IMR-90 (cell line): ENCODE measurements at regions not wholly inside any gene's neighbourhood (a gene's known extent, or its start where the extent isn't known, plus 50 kb on each side); places are given as distances from the start of the nearest gene placed in this dataset.

Experiments used
- ATAC-seq: fragments of 200-7000 bp; cut with Tn5 transposase; 2 replicates; pipeline ENCODE4 v1.9.1; 2020; ENCODE audit warnings: low read depth, mild to moderate bottlenecking, moderate library complexity
- BruUV-seq: library from RNA; stranded (reverse); fragments of 400-500 nt; replicated peaks from 2 replicates; lab custom pipeline; 2021; lab: Mats Ljungman, UMichigan
- CTCF ChIA-PET: fragments of 300-600 bp; formaldehyde crosslinking; extraction: SDS; loops from one replicate; lab custom pipeline; 2021; ENCODE audit warnings: antibody characterized with exemption; lab: Yijun Ruan, JAX
- POLR2A ChIA-PET: fragments of 300-600 bp; sonication (Branson Sonifier 250); formaldehyde crosslinking; loops from one replicate; lab custom pipeline; 2022; ENCODE audit warnings: antibody characterized with exemption; ENCODE audit not compliant: unreplicated experiment; lab: Charles Lee
- DNase-seq: peaks from one replicate; pipeline ENCODE4 v3.0.0; 2013
- H2AFZ ChIP-seq: replicated peaks from 2 replicates; pipeline ENCODE3; 2013; ENCODE audit warnings: low read length, mild to moderate bottlenecking; ENCODE audit not compliant: poor library complexity
- H2AK5ac ChIP-seq: 2 replicates; pipeline ENCODE4 v1.6.1; 2013; ENCODE audit warnings: low read depth, low read length, inconsistent platforms
- H2AK9ac ChIP-seq: replicated peaks from 2 replicates; pipeline ENCODE3; 2013; ENCODE audit warnings: mild to moderate bottlenecking, low read depth, low read length, moderate library complexity; ENCODE audit not compliant: poor library complexity
- H2BK120ac ChIP-seq: 2 replicates; pipeline ENCODE4 v1.6.1; 2013; ENCODE audit warnings: low read depth, low read length, inconsistent platforms
- H2BK15ac ChIP-seq: 3 replicates; pipeline ENCODE4 v1.6.1; 2013; ENCODE audit warnings: low read depth, low read length, inconsistent platforms
- H2BK20ac ChIP-seq: 2 replicates; pipeline ENCODE4 v1.6.1; 2013; ENCODE audit warnings: low read depth, mild to moderate bottlenecking, inconsistent platforms, low read length, moderate library complexity
- H2BK5ac ChIP-seq: 2 replicates; pipeline ENCODE4 v1.6.1; 2013; ENCODE audit warnings: mild to moderate bottlenecking, low read depth, low read length, inconsistent platforms; ENCODE audit not compliant: poor library complexity, severe bottlenecking
- H3K14ac ChIP-seq: replicated peaks from 2 replicates; pipeline ENCODE4 v1.6.1; 2013; ENCODE audit warnings: low read depth, low read length, inconsistent platforms
- H3K18ac ChIP-seq: 2 replicates; pipeline ENCODE4 v1.6.1; 2013; ENCODE audit warnings: low read depth, low read length, control low read depth
- H3K23ac ChIP-seq: 2 replicates; pipeline ENCODE4 v1.6.1; 2013; ENCODE audit warnings: low read depth, low read length, inconsistent platforms
- H3K27ac ChIP-seq: 2 replicates; pipeline ENCODE4 v1.5.1; 2013; ENCODE audit warnings: mild to moderate bottlenecking, control low read depth, low read length; ENCODE audit not compliant: insufficient read depth
- H3K27me3 ChIP-seq: 2 replicates; pipeline ENCODE4 v1.6.1; 2013; ENCODE audit warnings: low read length; ENCODE audit not compliant: control insufficient read depth, insufficient read depth
- H3K36me3 ChIP-seq: 2 replicates; pipeline ENCODE4 v1.6.1; 2013; ENCODE audit warnings: low read length, mixed read lengths; ENCODE audit not compliant: control insufficient read depth, insufficient read depth
- H3K4ac ChIP-seq: 2 replicates; pipeline ENCODE4 v1.6.1; 2013; ENCODE audit warnings: low read depth, low read length, inconsistent platforms
- H3K4me1 ChIP-seq: 2 replicates; pipeline ENCODE4 v1.6.1; 2013; ENCODE audit warnings: low read length, mixed read lengths; ENCODE audit not compliant: control insufficient read depth, insufficient read depth
- H3K4me2 ChIP-seq: 2 replicates; pipeline ENCODE4 v1.6.1; 2013; ENCODE audit warnings: low read depth, mild to moderate bottlenecking, control low read depth, low read length, moderate library complexity
- H3K4me3 ChIP-seq: 2 replicates; pipeline ENCODE4 v1.5.1; 2013; ENCODE audit warnings: low read depth, mild to moderate bottlenecking, control low read depth, low read length, moderate library complexity; ENCODE audit not compliant: insufficient read depth
- H3K56ac ChIP-seq: 2 replicates; pipeline ENCODE4 v1.6.1; 2013; ENCODE audit warnings: low read length, inconsistent platforms; ENCODE audit not compliant: insufficient read depth; ENCODE audit errors: extremely low read depth
- H3K79me1 ChIP-seq, 2 experiments: 2 replicates each; pipeline ENCODE4 v1.6.1; 2013; ENCODE audit warnings: low read length in 2 of 2, inconsistent platforms in 1 of 2, low read depth in 1 of 2
- H3K9ac ChIP-seq: 2 replicates; pipeline ENCODE4 v1.6.1; 2013; ENCODE audit warnings: low read depth, low read length, control low read depth
- H3K9me1 ChIP-seq: 2 replicates; pipeline ENCODE4 v1.6.1; 2013; ENCODE audit warnings: low read length, inconsistent platforms; ENCODE audit not compliant: insufficient read depth
- H3K9me3 ChIP-seq: 2 replicates; pipeline ENCODE4 v1.6.1; 2013; ENCODE audit warnings: low read length; ENCODE audit not compliant: control insufficient read depth, insufficient read depth
- H4K20me1 ChIP-seq: 2 replicates; pipeline ENCODE4 v1.6.1; 2013; ENCODE audit warnings: low read length, inconsistent platforms; ENCODE audit not compliant: insufficient read depth
- H4K5ac ChIP-seq: 2 replicates; pipeline ENCODE4 v1.6.1; 2013; ENCODE audit warnings: mild to moderate bottlenecking, low read depth, low read length, control low read depth
- H4K8ac ChIP-seq, 2 experiments: 2 replicates each; pipeline ENCODE4 v1.6.1; 2013; ENCODE audit warnings: low read depth in 2 of 2, low read length in 2 of 2, control low read depth in 1 of 2, inconsistent platforms in 1 of 2
- H4K91ac ChIP-seq: 2 replicates; pipeline ENCODE4 v1.6.1; 2013; ENCODE audit warnings: low read depth, low read length, inconsistent platforms; ENCODE audit not compliant: insufficient read depth
- BHLHE40 ChIP-seq: fragments of 150-350 bp; IDR thresholded peaks from 2 replicates; pipeline ENCODE4 v1.6.1; 2016; ENCODE audit warnings: mild to moderate bottlenecking, low read depth, low read length
- CEBPB ChIP-seq: IDR thresholded peaks from 2 replicates; pipeline ENCODE4 v1.6.1; 2012; ENCODE audit warnings: low read depth, low read length, improper control_type of control experiment
- CHD1 ChIP-seq: IDR thresholded peaks from 2 replicates; pipeline ENCODE4 v1.6.1; 2012; ENCODE audit warnings: low read depth, low read length, improper control_type of control experiment
- FOS ChIP-seq: fragments of 150-350 bp; IDR thresholded peaks from 2 replicates; pipeline ENCODE4 v1.6.1; 2016; ENCODE audit warnings: low read depth, low read length
- MAFK ChIP-seq: IDR thresholded peaks from 2 replicates; pipeline ENCODE4 v1.6.1; 2012; ENCODE audit warnings: low read depth, low read length, improper control_type of control experiment
- MAZ ChIP-seq: IDR thresholded peaks from 2 replicates; pipeline ENCODE4 v1.6.1; 2012; ENCODE audit warnings: low read depth, mild to moderate bottlenecking, low read length, improper control_type of control experiment, moderate library complexity, borderline replicate concordance
- MXI1 ChIP-seq: IDR thresholded peaks from 2 replicates; pipeline ENCODE4 v1.6.1; 2012; ENCODE audit warnings: low read depth, mild to moderate bottlenecking, low read length, moderate library complexity, borderline replicate concordance
- NFE2L2 ChIP-seq: fragments of 150-350 bp; IDR thresholded peaks from 2 replicates; pipeline ENCODE4 v1.6.1; 2016; ENCODE audit warnings: low read depth, mild to moderate bottlenecking, low read length
- POLR2A ChIP-seq: IDR thresholded peaks from 2 replicates; pipeline ENCODE4 v1.6.1; 2012; ENCODE audit warnings: mild to moderate bottlenecking, low read depth, low read length
- RAD21 ChIP-seq: IDR thresholded peaks from 2 replicates; pipeline ENCODE4 v1.6.1; 2012; ENCODE audit warnings: low read length, improper control_type of control experiment
- RCOR1 ChIP-seq: IDR thresholded peaks from 2 replicates; pipeline ENCODE4 v1.6.1; 2012; ENCODE audit warnings: mild to moderate bottlenecking, low read length, improper control_type of control experiment; ENCODE audit not compliant: insufficient replicate concordance
- RFX5 ChIP-seq: IDR thresholded peaks from 2 replicates; pipeline ENCODE4 v1.8.0; 2012; ENCODE audit warnings: low read depth, mild to moderate bottlenecking, low read length, moderate library complexity
- SMC3 ChIP-seq: fragments of 150-350 bp; IDR thresholded peaks from 2 replicates; pipeline ENCODE4 v1.6.1; 2016; ENCODE audit warnings: low read depth, mild to moderate bottlenecking, antibody characterized with exemption, low read length, moderate library complexity
- WGBS, 2 experiments: methylation state at CpG; one replicate each; pipeline versions ENCODE4 v1.1.5 to v1.1.7; 2013; ENCODE audit warnings: missing lambda C conversion rate in 2 of 2; ENCODE audit not compliant: insufficient read length in 1 of 2; ENCODE audit errors: extremely low coverage in 2 of 2; 5-methylcytosine and 5-hydroxymethylcytosine counted together
- dilution Hi-C: fragments of 300-500 bp; cut with HindIII; formaldehyde crosslinking; loops from one replicate; pipeline ENCODE4 v1.14.3; 2018; ENCODE audit warnings: low sequenced_read_pairs; ENCODE audit not compliant: unreplicated experiment
- in situ Hi-C: fragments of 300-500 bp; cut with MboI; formaldehyde crosslinking; loops from 3 replicates; pipeline ENCODE4 v1.14.3; 2019; ENCODE audit warnings: low sequenced_read_pairs, inconsistent platforms, mixed read lengths
- intact Hi-C: fragments of 100-400 bp; cut with micrococcal nuclease; formaldehyde crosslinking; loops from 2 replicates; pipeline ENCODE4 v1.10.0; 2022
- TF ChIP-seq, protein P1 (sequence below): fragments of 150-350 bp; IDR thresholded peaks from 2 replicates; pipeline ENCODE4 v1.6.1; 2016; ENCODE audit warnings: low read depth, mild to moderate bottlenecking, low read length, moderate library complexity, borderline replicate concordance
- TF ChIP-seq, protein P2 (sequence below): conservative IDR thresholded peaks from 2 replicates; pipeline ENCODE4 v1.5.1; 2012; ENCODE audit warnings: mild to moderate bottlenecking, low read depth, low read length, improper control_type of control experiment
- TF ChIP-seq, protein P3 (sequence below): fragments of 150-350 bp; IDR thresholded peaks from 2 replicates; pipeline ENCODE4 v1.6.1; 2017; ENCODE audit warnings: mild to moderate bottlenecking, antibody characterized with exemption, low read length, low read depth

DNA sequence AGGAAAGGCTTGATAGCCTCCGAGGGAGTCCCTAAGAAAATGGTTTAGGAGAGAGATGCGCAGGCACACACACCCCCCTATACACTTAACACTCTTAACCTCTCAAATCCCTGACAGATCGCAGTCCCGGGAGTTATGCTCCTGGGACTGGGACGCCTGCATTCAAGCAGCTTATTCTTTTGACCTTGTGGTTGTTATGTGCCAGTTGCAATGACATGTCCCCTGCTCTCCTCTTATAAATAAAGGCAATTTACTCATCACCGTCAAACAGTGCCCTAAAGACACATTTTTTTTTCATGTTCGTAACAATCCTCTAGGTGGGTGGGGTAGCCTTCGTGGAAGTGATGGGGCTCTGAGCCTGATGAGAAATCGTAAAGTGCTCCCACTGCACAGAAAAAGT is 162.2 kb downstream of the LRRC30 start:
- Histone ChIP-seq H4K91ac (no peak overlapping the region), H3K9me3 (no peaks in the 10 kb centered on the region), H2AK9ac (no peak overlapping the region), H3K27ac (no peak overlapping the region), H2BK15ac (no peak overlapping the region), H3K23ac (no peak overlapping the region), H3K14ac (no peak overlapping the region), H3K4ac (no peak overlapping the region), H2AFZ (no peak overlapping the region), H2BK20ac (no peak overlapping the region), H4K8ac (no peak overlapping the region), H3K27me3 (no peaks in the 10 kb centered on the region), H3K9ac (no peak overlapping the region), H3K56ac (no peak overlapping the region), H3K4me1 (no peaks in the 10 kb centered on the region), H3K9me1 (no peaks in the 10 kb centered on the region), H4K20me1 (no peaks in the 10 kb centered on the region), H3K79me1 (no peaks in the 10 kb centered on the region), H3K36me3 (no peaks in the 10 kb centered on the region), H2BK5ac (no peak overlapping the region), H3K4me3 (no peak overlapping the region), H3K18ac (no peak overlapping the region), H2BK120ac (no peak overlapping the region), H3K4me2 (no peak overlapping the region), H4K5ac (no peak overlapping the region), H2AK5ac (no peak overlapping the region)
- no TSS peak for BruUV-seq
- in situ Hi-C loops (no loop called here), dilution Hi-C loops (no loop called here), intact Hi-C loops (no loop called here)
- POLR2A ChIA-PET: no interaction called here
- no CpG with 5 or more reads among the region's 9 CpGs for WGBS, 2 experiments
- TF ChIP-seq MAFK (no peak), RFX5 (no peak), CEBPB (no peak), MAZ (no peak), MXI1 (no peak), RCOR1 (no peak), RAD21 (no peak), SMC3 (no peak), NFE2L2 (no peak), BHLHE40 (no peak), FOS (no peak), CHD1 (no peak), POLR2A (no peak)
- TF ChIP-seq, protein P1, sequence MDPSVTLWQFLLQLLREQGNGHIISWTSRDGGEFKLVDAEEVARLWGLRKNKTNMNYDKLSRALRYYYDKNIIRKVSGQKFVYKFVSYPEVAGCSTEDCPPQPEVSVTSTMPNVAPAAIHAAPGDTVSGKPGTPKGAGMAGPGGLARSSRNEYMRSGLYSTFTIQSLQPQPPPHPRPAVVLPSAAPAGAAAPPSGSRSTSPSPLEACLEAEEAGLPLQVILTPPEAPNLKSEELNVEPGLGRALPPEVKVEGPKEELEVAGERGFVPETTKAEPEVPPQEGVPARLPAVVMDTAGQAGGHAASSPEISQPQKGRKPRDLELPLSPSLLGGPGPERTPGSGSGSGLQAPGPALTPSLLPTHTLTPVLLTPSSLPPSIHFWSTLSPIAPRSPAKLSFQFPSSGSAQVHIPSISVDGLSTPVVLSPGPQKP: no peak
- TF ChIP-seq, protein P2, sequence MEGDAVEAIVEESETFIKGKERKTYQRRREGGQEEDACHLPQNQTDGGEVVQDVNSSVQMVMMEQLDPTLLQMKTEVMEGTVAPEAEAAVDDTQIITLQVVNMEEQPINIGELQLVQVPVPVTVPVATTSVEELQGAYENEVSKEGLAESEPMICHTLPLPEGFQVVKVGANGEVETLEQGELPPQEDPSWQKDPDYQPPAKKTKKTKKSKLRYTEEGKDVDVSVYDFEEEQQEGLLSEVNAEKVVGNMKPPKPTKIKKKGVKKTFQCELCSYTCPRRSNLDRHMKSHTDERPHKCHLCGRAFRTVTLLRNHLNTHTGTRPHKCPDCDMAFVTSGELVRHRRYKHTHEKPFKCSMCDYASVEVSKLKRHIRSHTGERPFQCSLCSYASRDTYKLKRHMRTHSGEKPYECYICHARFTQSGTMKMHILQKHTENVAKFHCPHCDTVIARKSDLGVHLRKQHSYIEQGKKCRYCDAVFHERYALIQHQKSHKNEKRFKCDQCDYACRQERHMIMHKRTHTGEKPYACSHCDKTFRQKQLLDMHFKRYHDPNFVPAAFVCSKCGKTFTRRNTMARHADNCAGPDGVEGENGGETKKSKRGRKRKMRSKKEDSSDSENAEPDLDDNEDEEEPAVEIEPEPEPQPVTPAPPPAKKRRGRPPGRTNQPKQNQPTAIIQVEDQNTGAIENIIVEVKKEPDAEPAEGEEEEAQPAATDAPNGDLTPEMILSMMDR: no peak
- TF ChIP-seq, protein P3, sequence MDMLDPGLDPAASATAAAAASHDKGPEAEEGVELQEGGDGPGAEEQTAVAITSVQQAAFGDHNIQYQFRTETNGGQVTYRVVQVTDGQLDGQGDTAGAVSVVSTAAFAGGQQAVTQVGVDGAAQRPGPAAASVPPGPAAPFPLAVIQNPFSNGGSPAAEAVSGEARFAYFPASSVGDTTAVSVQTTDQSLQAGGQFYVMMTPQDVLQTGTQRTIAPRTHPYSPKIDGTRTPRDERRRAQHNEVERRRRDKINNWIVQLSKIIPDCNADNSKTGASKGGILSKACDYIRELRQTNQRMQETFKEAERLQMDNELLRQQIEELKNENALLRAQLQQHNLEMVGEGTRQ: no peak
- CTCF ChIA-PET: no interaction called here
- DNase-seq (no peak), ATAC-seq (no peak)
